GM12878 (cell line): ENCODE measurements at regions not wholly inside any gene's neighbourhood (a gene's known extent, or its start where the extent isn't known, plus 50 kb on each side); places are given as distances from the start of the nearest gene placed in this dataset.

Source experiments
- ATAC-seq: fragments of 200-7000 bp; cut with Tn5 transposase; 3 replicates; pipeline ENCODE4 v1.9.1; 2020; ENCODE audit warnings: mild to moderate bottlenecking, moderate library complexity
- BruUV-seq: library from RNA; stranded (reverse); fragments of 400-500 nt; replicated peaks from 2 replicates; lab custom pipeline; 2021; lab: Mats Ljungman, UMichigan
- CTCF ChIA-PET: fragments of 300-600 bp; sonication (Branson Sonifier 250); formaldehyde crosslinking; extraction: SDS; loops from one replicate; lab custom pipeline; 2021; ENCODE audit warnings: inconsistent platforms; lab: Yijun Ruan, JAX
- POLR2A ChIA-PET: fragments of 350-600 bp; formaldehyde crosslinking; extraction: SDS; loops from one replicate; lab custom pipeline; 2021; ENCODE audit warnings: inconsistent platforms; lab: Charles Lee
- RAD21 ChIA-PET: fragments of 300-600 bp; sonication (Branson Sonifier 250); formaldehyde crosslinking; loops from one replicate; lab custom pipeline; 2023; ENCODE audit warnings: antibody characterized with exemption; ENCODE audit not compliant: unreplicated experiment; lab: Charles Lee
- SMC1A ChIA-PET: fragments of 300-600 bp; sonication (Branson Sonifier 250); formaldehyde crosslinking; loops from one replicate; lab custom pipeline; 2023; ENCODE audit not compliant: unreplicated experiment, uncharacterized antibody; lab: Charles Lee
- DNase-seq: peaks from one replicate; pipeline ENCODE4 v3.0.0-alpha.2; 2011; ENCODE audit warnings: low read depth, low spot score
- FAIRE-seq: peaks from 3 replicates; lab custom pipeline; 2011; peaks lifted over from hg19 to GRCh38; lab: Jason Lieb, UNC
- H2AFZ ChIP-seq: 2 replicates; pipeline ENCODE4 v1.6.0; 2011; ENCODE audit warnings: low read depth, low read length, control low read depth; ENCODE audit not compliant: control insufficient read depth
- H3K27ac ChIP-seq: 2 replicates; pipeline ENCODE4 v1.5.1; 2011; ENCODE audit warnings: control low read depth; ENCODE audit not compliant: control insufficient read depth, insufficient read depth
- H3K27me3 ChIP-seq, 2 experiments: replicated peaks in 1 of 2; 2 replicates each; pipeline versions ENCODE4 v1.6.0 to v1.6.1; 2011; ENCODE audit warnings: low read length in 1 of 2; ENCODE audit not compliant: control insufficient read depth in 2 of 2, insufficient read depth in 2 of 2
- H3K36me3 ChIP-seq, 2 experiments: 2 replicates each; pipeline ENCODE4 v1.5.1; 2011; ENCODE audit warnings: low read length in 1 of 2; ENCODE audit not compliant: control insufficient read depth in 2 of 2, insufficient read depth in 2 of 2
- H3K4me1 ChIP-seq: 2 replicates; pipeline ENCODE4 v1.6.1; 2011; ENCODE audit warnings: mild to moderate bottlenecking, low read length, moderate library complexity, mixed read lengths; ENCODE audit not compliant: control insufficient read depth, insufficient read depth
- H3K4me2 ChIP-seq: 2 replicates; pipeline ENCODE4 v1.6.0; 2011; ENCODE audit warnings: control low read depth; ENCODE audit not compliant: control insufficient read depth, insufficient read depth
- H3K4me3 ChIP-seq: fragments of 200-600 bp; sonication (generic); 2 replicates; pipeline ENCODE4 v1.5.1; 2016
- H3K79me2 ChIP-seq: 2 replicates; pipeline ENCODE4 v1.6.0; 2011; ENCODE audit warnings: low read length; ENCODE audit not compliant: control insufficient read depth, insufficient read depth
- H3K9ac ChIP-seq: 2 replicates; pipeline ENCODE4 v1.8.0; 2011; ENCODE audit warnings: low read length, control low read depth, mixed read lengths; ENCODE audit not compliant: control insufficient read depth, insufficient read depth
- H3K9me3 ChIP-seq: replicated peaks from 3 replicates; pipeline ENCODE4 v1.5.1; 2011; ENCODE audit warnings: mild to moderate bottlenecking, low read length; ENCODE audit not compliant: control insufficient read depth, insufficient read depth
- H4K20me1 ChIP-seq: 2 replicates; pipeline ENCODE4 v1.6.0; 2011; ENCODE audit not compliant: control insufficient read depth, insufficient read depth
- ATF7 ChIP-seq: fragments of 450-650 bp; IDR thresholded peaks from 2 replicates; pipeline ENCODE4 v1.6.1; 2016; ENCODE audit warnings: low read depth, mild to moderate bottlenecking
- CREB1 ChIP-seq: IDR thresholded peaks from 2 replicates; pipeline ENCODE4 v1.6.1; 2012; ENCODE audit warnings: low read depth, mild to moderate bottlenecking, inconsistent platforms
- EP300 ChIP-seq, 2 experiments: fragments of 150-350 bp in 1 of 2; IDR thresholded peaks; 2 replicates each; pipeline ENCODE4 v1.6.1; 2011 to 2012; ENCODE audit warnings: low read depth in 2 of 2, low read length in 2 of 2, borderline replicate concordance in 1 of 2, improper control_type of control experiment in 1 of 2, inconsistent platforms in 1 of 2; ENCODE audit not compliant: control insufficient read depth in 1 of 2
- FOS ChIP-seq: IDR thresholded peaks from 3 replicates; pipeline ENCODE4 v1.6.1; 2011; ENCODE audit warnings: borderline replicate concordance; ENCODE audit not compliant: insufficient read length; ENCODE audit errors: extremely low read depth
- HDAC6 ChIP-seq: fragments of 200-600 bp; sonication (generic); IDR thresholded peaks from one replicate; pipeline ENCODE4 v1.8.0; 2017; ENCODE audit warnings: antibody characterized with exemption; ENCODE audit not compliant: unreplicated experiment
- MXI1 ChIP-seq: fragments of 150-350 bp; IDR thresholded peaks from 2 replicates; pipeline ENCODE4 v1.6.1; 2011; ENCODE audit warnings: low read depth, mild to moderate bottlenecking, inconsistent platforms, low read length, improper control_type of control experiment
- NBN ChIP-seq: fragments of 450-650 bp; IDR thresholded peaks from 2 replicates; pipeline ENCODE4 v1.6.1; 2016
- PBX3 ChIP-seq: IDR thresholded peaks from 2 replicates; pipeline ENCODE4 v1.6.1; 2011; ENCODE audit warnings: mild to moderate bottlenecking, low read depth, low read length, moderate library complexity; ENCODE audit not compliant: insufficient replicate concordance
- POLR2AphosphoS5 ChIP-seq: IDR thresholded peaks from 2 replicates; pipeline ENCODE4 v1.6.1; 2011; ENCODE audit warnings: mild to moderate bottlenecking, low read length, inconsistent platforms
- PRDM15 ChIP-seq: fragments of 450-650 bp; formaldehyde crosslinking; IDR thresholded peaks from 2 replicates; pipeline ENCODE4 v1.4.0; 2020; ENCODE audit warnings: mild to moderate bottlenecking, moderate library complexity
- SKIL ChIP-seq: fragments of 450-650 bp; IDR thresholded peaks from 2 replicates; pipeline ENCODE4 v1.6.1; 2017; ENCODE audit warnings: mild to moderate bottlenecking, low read depth, inconsistent platforms; ENCODE audit not compliant: poor library complexity, severe bottlenecking
- SMC3 ChIP-seq: IDR thresholded peaks from 2 replicates; pipeline ENCODE4 v1.6.1; 2011; ENCODE audit warnings: low read length, improper control_type of control experiment, borderline replicate concordance
- SP1 ChIP-seq: IDR thresholded peaks from one replicate; pipeline ENCODE4 v1.6.1; 2011; ENCODE audit warnings: low read depth, low read length
- SUZ12 ChIP-seq: fragments of 200-600 bp; sonication (generic); IDR thresholded peaks from one replicate; pipeline ENCODE4 v1.6.1; 2018; ENCODE audit warnings: antibody characterized with exemption, mild to moderate bottlenecking; ENCODE audit not compliant: unreplicated experiment
- TARDBP ChIP-seq: IDR thresholded peaks from 2 replicates; pipeline ENCODE4 v1.6.1; 2016; ENCODE audit warnings: borderline replicate concordance
- WRNIP1 ChIP-seq: IDR thresholded peaks from 2 replicates; pipeline ENCODE4 v1.6.1; 2011; ENCODE audit warnings: low read depth, low read length, improper control_type of control experiment, borderline replicate concordance
- ZSCAN29 ChIP-seq: fragments of 450-650 bp; IDR thresholded peaks from 2 replicates; pipeline ENCODE4 v1.6.1; 2017; ENCODE audit warnings: mild to moderate bottlenecking, moderate library complexity
- WGBS: methylation state at CpG from one replicate; pipeline ENCODE4 v1.1.6; 2016; ENCODE audit warnings: low lambda C conversion rate; ENCODE audit not compliant: insufficient replicate concordance, insufficient coverage; ENCODE audit errors: missing lambda C conversion rate; 5-methylcytosine and 5-hydroxymethylcytosine counted together
- in situ Hi-C: fragments of 300-500 bp; cut with MboI; formaldehyde crosslinking; loops from 9 replicates; pipeline ENCODE4 v1.14.3; 2018; ENCODE audit warnings: mixed read lengths
- intact Hi-C: fragments of 100-400 bp; cut with micrococcal nuclease; formaldehyde crosslinking; loops from one replicate; pipeline ENCODE4 v1.14.2; 2022; ENCODE audit not compliant: unreplicated experiment

- TF ChIP-seq ATF7 (no peak), SUZ12 (no peak), EP300 (IDR thresholded peaks at IDR 0.05; ENCODE audit: borderline replicate concordance in 1 of 2, control insufficient read depth in 1 of 2, low read depth in 2 of 2, low read length in 2 of 2) (no peak), ZSCAN29 (no peak), SKIL (no peak)
These were observed 662.9 kb downstream of the CCSER2 start (continued) for GRCh38 chr10:84991301-84991700.

- H3K27ac ChIP-seq, result no peak overlapping the region
- FAIRE-seq, result no peak
- CTCF ChIA-PET, result no interaction called here
- no peak for TF ChIP-seq SP1
- no peak for TF ChIP-seq HDAC6
- TF ChIP-seq SMC3, result no peak
- no peak for TF ChIP-seq POLR2AphosphoS5
- no peak for TF ChIP-seq FOS
- TF ChIP-seq WRNIP1, result no peak
- no peak for TF ChIP-seq MXI1
- no peak for TF ChIP-seq CREB1
- TF ChIP-seq PBX3, result no peak
- no peak for TF ChIP-seq PRDM15 (CRISPR knock-in tag)
- no peak for TF ChIP-seq TARDBP
- no peak for TF ChIP-seq NBN
These were observed 665.1 kb downstream of the CCSER2 start for GRCh38 chr10:84993251-84994035.

More at GRCh38 chr10:84993251-84994035, 665.1 kb downstream of the CCSER2 start:
- no peak for DNase-seq
- Histone ChIP-seq H3K9ac (no peak overlapping the region), H3K79me2 (no peaks in the 10 kb centered on the region), H3K4me2 (no peak overlapping the region), H4K20me1 (no peaks in the 10 kb centered on the region), H2AFZ (no peak overlapping the region), H3K4me3 (no peak overlapping the region), H3K36me3 (no peaks in the 10 kb centered on the region), H3K4me1 (no peaks in the 10 kb centered on the region), H3K27me3 (no peaks in the 10 kb centered on the region), H3K9me3 (no peaks in the 10 kb centered on the region)
- no TSS peak for BruUV-seq
- SMC1A ChIA-PET, result interaction anchor here (1.2 kb wide), 1 partner anchor 9 kb away, joined by 4 read pairs; no protein-coding TSS in a partner anchor
- intact Hi-C loops, result no loop called here
- RAD21 ChIA-PET, result no interaction called here
- in situ Hi-C loops, result no loop called here
- no peak for ATAC-seq
- POLR2A ChIA-PET, result no interaction called here
- 35% methylated on average over 9 of the region's 9 CpGs for WGBS
